ENCODE measurements at regions not wholly inside any gene's neighbourhood (a gene's known extent, or its start where the extent isn't known, plus 50 kb on each side); places are given as distances from the start of the nearest gene placed in this dataset.

DNA sequence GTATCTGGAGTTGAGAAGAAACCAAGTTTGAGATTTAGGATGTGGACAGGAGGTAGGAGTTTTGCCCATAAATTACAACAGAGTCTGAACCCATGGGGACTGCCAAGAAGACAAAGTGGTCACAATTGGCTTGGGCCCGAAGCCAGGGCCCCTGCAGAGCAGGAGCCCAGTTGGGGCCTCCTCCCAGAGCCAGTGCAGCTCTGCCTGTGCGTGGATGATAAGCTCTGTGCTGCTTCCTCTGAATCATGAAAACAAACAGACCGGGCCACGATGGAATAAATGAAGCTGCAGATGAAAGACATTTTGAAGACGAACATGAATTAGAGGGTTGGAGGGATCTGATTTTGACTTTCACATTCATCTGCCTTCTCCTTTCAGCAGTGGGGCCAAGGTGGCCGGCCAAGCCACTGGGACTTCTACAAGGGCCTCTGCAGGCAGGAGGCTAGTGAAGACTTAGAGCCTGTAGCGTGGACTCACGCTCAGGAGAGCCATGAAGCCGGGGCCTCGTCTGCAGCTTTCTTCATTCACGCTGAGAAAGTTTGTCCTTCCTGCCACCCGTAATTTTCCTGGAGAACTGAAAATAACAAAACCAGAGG lies 156.8 kb upstream of the LYZL1 start:
- DNase-seq: peak; percentile 91

DNA sequence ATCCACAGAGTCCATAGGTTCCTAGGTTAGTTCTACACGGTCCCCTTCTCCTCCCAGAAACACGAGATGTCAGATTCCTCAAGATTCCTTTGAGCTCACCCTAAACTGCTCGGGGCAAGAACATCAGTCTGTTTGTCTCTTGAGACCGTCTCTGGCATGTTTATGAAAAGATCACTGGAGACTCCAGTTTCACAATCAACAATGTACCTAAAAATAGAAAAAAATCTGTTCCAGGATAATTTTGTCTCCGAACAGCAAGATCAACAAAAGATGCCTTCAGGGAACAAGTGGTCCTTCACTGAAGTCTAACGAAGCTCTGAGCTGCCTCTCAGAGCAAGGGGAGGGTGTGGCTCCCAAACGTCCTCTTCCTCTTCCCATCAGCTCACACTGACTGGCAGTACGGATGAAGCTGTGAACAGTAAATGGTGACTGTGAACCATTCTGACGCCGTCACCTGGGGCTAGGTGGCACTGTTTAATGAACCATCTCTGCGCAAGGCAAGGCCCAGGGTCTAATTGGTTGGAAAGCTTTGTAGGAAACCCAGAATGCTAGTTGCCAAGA lies 156.2 kb upstream of the LYZL1 start:
- DNase-seq: peak; percentile 22

DNA sequence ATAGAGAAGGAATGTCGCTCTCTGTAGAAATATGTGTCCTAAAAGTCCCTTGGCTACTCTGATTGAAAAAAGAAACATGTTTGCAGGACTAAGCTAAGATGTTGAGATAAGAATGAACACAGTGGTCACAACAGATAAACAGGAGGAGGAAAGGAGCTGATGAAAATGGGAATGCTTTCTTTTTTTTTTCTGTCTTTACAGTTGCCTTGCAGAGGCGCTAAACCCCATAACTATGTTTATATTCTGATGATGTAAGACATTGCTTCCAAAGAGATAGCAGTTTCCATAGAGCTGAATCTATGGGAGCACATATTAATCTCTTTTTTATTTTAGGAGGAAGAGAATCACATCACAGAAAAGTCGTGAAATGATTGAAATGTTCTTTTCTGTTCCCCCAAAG lies 153.5 kb upstream of the LYZL1 start:
- DNase-seq: no peak

DNA sequence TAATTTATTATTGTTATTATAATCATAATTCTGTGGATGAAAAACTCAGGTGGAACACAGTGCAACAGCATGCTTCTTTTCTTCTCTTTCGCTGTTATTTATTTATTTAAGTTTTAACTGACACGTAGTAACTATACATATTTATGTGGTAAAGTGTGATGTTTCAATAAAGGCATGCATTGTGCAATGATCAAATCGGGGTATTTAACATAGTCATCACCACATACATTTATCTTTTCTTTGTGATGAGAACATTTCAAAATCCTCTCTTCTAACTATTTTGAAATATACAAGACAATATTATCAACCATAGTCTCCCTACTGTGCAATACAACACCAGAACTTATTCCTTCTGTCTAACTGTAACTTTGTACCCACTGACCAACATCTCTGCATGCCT lies 152.5 kb upstream of the LYZL1 start:
- DNase-seq: peak; percentile 43

DNA sequence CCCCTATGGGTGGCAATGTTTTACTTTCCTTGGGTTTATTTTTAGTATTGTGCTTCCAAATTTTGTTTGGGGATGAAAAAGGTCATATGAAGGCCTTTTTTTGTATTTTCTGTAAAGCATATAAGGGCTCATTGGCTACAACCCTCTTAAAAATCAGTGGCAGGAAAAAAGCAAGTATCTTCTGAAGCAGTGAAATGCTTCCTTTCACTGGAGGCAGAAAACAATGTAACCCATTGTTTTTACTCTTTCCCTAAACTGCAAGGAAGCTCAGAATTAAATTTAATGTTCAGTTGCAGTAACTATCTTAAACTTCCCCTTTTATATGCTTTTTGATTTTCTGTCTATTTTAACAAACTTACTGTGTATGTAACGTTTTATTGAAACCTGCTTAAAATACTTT lies 148.7 kb upstream of the LYZL1 start:
- no peak for DNase-seq

DNA sequence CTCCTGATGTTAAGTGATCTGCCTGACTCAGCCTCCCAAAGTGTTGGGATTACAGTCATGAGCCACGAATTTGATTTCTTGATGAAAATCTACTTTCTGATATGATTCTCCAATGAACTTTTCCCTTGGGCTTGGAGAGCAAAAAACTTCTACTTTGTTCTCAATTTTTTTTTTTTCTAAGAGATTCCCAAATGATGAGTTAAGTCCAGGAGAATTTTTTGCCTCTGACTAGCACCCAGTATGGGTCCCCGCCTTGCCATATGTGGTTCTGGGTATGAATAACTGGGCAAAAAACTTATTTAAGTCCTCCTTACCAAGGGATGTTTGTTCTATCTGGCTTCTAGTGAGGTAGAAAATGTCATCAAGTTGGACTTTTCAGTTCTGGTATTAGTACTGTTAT lies 147.9 kb upstream of the LYZL1 start:
- no peak for DNase-seq

DNA sequence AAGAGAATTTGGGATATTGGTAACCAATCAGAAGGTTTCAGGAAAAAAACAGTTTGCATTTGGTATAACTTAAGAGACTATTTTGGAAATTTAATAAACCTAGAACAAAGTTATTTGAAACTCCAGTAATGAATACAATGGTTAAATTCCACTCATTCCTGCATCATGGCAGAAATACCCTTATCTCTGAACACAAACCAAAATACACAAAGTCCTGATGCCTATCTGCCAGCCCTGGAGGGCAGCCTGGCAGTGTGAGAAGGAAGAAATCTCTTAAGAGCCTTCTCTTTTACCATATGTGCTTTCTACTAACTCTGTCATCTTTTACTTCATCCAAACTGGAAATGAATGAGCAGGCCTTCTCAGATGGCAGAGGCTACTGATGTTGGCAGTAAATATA lies 147.1 kb upstream of the LYZL1 start:
- peak; percentile 27 for DNase-seq

DNA sequence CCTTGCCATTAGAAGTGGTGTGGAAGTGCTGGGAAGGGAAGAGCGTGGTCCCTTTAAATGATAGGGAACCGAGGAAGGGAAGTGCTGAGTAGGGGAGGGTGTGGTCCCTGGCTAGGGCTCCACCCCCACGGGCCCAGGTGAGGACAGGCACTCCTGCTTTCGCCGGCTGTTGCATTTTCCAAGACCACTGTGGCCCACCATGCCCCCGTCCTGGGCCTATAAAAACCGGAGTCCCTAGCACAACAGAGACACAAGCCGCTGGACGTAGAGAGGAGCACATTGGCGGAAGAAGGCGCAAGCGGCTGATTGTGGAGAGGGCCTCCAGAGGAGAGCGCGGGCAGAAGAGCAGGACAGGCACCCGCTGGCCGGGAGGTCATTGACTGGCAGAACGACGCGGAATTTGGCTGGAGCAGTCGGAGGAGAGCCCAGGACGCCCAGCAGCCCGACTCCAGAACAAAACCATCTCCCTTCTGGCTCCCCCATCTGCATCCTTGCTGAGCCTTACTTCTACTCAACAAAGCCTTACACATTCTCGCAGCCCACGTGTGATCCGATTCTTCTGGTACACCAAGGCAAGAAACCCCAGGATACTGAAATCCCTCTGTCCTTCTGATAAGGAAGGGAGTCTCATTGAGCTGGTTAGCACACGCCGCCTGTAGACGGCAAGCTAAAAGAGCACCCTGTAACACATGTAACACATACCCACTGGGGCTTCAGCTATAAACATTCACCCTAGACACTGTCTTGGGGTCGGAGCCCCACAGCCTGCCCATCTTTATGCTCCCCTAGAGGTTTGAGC lies 146.2 kb upstream of the LYZL1 start:
- peak; percentile 44 for DNase-seq

DNA sequence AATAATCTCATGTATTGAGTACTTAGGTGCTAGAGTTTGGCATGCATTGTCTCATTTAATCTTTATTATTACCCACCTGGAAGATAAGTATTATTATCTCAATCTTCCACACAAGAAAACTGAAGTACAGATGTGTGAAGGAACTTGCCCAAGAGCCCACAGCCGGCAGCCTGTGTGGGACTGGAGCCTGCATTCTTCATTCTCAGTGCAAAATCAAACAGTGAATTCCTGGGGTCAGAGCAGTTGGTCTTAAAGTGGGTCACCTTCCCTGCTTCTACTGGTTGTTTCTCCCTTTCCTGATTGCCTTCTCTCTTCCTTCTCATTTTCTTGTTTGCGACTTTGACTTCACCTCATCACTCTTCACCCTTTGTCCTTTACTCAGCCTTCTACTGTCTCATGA lies 144.7 kb upstream of the LYZL1 start:
- no peak for DNase-seq

DNA sequence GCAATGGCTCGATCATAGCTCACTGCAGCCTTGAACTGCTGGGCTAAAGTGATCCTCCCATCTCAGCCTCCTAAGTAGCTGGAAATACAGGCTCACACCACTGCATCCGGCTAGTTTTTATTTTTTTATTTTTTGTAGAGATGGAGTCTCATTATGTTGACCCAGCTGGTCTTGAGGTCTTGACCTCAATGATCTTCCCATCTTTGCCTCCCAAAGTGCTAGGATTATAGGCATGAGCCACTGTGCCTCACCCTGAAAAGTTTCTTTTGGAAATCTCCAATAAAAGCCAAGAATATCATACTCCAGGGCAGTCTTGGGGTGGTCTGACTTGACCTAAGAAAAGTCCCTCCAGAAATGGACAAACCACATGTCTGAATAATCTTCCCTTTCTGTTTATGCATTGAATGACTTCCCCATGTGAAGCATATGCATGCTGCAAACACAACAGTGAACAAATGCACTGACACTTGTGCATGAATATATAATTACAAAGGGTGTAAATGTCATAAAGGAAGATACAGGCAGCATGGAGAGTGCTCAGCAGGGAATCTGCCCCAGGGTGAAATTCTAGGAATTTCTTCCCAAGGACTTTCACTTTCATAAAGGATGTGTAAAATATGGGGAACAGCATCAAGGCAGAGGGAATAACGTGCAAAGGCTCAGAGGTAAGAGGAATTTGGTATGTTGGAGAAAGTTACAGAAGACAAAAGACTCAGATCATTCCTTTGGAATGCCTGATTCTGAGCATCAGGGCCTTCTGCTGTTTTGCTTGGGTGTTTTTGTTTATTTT lies 142.4 kb upstream of the LYZL1 start:
- DNase-seq: no peak

DNA sequence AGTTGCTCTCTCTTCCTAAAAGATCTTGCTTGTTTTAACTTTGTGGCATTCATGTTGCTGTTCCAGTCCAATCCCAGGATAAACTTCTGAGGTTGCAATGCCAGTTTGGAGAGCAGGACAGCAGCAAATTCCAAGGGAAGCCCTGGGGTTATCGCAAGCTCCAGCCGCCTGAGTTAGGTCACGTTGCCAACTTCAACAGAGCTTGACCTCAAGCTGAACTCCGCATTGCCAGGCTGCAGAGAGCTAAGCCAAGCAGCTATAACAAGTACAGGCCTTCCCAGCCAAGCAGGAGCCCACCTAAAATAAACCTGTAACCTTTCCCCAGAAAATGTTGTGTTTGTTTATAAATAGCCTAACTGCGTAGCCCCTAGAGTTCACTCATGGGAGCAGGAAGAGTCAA lies 138.9 kb upstream of the LYZL1 start:
- no peak for DNase-seq

DNA sequence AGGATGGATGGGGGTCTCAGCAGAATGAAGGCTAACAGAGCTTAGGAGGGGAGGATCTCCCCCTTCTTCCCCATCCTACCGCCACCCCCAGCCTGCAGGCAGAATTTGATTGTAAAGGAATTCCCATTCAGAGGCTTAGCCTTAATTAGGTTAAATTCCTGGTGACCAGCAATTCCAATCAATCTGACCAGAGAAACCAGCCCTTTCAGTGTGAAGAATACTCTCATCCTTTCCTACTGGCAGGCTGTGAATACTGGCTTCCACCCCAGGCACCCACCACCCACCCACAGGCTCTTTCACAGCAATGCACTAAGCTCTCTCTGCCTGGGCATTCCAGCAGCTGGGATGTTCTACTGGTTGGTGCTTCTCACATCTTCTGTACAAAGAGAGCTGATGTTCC lies 137.9 kb upstream of the LYZL1 start:
- no peak for DNase-seq

DNA sequence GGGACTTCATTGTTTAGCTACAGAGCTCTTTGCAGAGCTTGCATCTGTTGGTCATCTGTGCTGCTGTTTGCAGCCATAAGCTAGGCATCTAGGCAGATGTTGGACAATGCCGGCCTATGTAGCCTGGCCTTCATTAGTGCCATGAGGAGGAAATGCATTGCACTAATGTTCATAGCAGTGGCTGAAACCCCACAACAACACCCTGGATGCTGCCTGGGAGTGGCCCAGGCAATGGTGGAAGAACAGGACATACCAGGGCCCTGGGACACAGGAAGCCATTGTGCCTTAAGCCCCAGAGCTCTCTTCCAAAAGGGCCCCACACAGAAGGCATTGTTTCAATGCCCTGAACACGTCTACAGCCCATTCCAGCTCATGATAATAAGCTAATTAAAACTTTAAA lies 131.5 kb upstream of the LYZL1 start:
- no peak for DNase-seq

DNA sequence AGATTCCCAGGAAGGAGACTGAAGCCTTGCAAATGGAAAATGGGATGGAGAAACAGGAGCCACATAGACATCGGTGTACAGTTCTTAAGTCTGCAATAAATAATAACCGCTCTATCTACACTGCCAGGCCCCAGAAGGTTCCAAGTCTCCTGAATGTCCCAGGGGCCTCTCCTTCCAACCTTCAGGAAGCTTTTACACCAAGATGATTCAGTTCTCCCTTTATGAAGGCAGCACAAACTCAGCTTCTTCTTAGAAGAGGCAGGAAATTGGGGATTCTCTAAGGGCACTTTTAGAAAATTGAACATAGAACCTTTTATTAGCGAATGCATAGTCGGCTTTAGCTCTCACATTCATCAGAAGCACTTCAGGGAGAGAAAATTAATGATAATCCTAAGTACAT lies 130.8 kb upstream of the LYZL1 start:
- DNase-seq: no peak

DNA sequence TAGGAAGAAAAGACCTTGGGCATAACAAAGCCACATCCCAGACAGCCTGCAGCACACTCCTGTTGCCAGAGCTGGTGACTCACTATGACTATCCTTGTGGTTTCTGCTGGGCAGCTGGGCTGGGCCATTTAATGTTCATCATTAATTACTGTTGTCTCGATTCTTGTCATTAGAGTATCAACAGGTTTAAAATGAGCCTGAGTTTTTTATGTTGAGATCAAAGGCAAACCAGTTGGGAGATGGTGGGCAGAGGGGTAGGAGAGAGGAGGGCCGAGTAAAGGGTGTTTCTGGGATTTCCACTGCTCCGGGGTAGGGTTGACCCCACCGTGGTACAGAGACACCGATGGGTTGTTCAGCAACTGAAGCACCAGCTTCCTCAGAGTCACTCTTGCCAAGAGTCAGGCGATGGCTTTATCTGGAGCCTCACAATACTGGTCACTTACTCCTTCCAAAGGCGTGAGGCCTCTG lies 128.7 kb upstream of the LYZL1 start:
- no peak for DNase-seq

DNA sequence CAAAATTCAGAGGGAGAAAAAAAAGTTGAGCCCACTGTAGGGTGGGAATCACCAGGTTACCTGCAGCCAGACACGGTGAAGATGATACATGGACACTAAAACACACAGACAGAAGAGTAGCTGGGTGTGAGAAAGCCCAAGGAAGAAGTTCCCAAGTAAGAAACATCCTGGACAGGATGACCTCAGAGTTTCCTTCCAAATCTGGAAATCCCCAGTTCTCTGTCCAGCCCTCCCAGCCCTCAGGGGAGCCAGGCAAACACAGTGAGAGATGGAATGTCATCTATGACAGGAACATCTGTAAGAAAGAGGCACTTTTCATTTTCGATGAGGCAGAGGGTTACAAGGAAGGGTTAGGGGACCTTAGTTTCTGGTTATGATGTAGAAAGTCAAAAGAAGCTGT lies 125.1 kb upstream of the LYZL1 start:
- no peak for DNase-seq

DNA sequence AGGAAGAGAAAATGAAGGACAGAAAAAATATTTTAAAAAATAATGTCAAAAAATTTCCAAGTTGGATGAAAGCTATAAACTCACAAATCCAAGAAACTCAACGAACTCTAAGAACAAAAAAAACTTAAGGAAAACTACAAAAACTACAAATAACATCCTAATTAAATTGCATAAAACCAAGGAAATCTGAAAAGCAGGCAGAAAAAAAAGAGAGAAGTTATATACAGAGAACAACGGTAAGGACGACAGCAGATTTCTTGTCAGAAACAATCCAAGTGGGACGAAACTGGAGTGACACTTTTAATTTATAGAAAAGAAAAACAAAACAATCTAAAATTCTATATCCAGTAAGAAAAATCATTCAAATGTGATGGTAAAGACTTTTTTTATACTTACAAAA lies 122.2 kb upstream of the LYZL1 start:
- no peak for DNase-seq

DNA sequence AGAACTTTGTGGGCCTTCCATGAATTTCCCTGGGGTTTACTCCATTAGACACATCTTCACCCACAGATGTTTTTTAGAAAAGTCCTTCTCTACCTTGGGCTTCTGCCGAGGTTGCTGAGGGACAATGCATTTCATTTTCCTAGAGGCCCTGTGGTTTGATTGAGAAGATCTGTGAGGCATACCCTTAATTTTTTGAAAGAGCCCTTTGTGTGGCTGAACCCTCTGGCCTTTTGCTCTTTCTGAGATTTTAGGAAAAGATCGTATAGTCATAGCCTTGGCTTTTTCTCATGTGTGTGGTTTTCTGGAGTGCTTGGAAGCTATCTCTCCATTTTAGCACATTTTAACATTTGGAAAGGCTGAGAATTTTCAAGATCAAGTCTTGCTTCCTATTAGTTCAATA lies 119.8 kb upstream of the LYZL1 start:
- DNase-seq: no peak

DNA sequence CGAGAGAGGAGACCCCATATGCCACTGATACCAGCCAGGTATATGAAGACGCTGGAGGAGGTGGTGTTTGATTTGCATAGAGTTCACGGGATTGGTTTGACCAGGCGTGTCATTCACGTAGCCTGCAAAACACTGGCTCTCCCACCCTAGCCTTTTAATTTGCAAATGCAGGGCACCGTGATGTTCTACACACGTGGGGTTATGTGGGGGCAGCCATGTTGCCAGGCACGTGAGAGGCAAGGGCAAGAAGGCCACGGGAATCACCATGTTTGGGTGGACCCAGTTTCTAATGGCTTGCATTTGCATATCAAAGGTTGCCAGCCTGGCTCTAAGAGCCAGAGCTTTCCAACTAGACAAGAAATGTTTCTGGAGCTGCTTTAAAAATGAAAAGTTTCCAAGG lies 117.2 kb upstream of the LYZL1 start:
- DNase-seq: no peak

DNA sequence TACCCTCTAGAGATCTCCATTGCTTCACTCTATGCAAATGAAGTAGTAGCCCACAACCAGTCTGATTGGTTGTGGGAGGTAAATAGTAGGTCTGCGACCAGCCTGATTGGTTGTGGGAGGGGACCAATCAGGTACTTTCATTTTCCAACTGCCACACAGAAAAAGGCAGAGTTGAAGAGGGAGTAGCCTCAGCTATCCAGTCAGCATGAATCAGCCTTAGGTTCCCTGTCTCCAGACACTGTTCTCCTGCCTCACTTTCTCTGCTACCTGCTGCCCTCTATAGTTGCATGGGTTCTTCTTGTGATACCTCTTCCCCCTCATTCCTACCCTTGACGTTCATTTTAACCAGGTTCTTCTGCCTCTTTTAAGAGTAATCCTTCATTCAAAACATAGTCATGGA lies 114.5 kb upstream of the LYZL1 start:
- no peak for DNase-seq

DNA sequence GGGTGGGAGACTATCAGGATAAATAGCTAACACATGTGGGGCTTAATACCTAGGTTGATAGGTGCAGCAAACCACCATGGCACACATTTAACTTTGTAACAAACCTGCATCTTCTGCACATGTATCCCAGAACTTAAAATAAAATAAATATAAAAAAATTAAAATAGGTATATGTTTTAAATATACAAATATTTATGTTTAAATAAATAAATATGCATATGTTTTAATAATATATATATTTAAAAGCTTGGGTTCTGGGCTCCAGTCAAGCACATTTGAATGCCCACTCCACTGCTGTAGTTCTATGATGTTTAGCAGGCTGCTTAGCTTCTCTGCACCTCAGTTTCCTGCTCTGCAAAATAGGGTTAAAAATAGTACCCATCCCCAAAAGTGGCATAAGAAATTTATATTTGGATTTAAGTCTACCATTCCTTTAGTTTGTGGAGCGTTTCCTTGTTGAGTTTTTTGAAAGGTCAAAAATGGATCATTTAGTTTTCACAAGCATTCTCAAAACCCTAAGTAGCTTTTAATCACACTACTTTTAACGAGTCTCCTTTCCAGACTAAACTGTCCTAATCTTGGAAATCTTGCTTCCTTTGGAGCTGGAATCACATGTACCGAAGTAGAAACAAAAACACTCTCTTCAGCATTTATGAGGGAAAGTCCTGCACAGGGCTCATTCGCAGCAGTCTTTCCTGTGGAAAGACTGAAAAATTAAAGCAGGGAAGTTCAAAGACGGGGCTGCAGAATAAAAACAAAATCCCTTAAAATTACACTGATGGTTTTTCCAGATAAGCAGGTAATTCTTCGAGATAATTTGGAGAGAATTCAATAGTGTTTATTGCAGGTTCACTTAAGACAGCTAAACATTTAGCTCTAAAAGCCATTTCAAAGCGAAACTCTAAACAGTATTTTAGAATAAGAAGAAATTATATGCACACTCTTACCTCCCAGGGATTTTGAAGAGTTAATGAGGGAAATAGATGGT lies 111.7 kb upstream of the LYZL1 start:
- no peak for DNase-seq

DNA sequence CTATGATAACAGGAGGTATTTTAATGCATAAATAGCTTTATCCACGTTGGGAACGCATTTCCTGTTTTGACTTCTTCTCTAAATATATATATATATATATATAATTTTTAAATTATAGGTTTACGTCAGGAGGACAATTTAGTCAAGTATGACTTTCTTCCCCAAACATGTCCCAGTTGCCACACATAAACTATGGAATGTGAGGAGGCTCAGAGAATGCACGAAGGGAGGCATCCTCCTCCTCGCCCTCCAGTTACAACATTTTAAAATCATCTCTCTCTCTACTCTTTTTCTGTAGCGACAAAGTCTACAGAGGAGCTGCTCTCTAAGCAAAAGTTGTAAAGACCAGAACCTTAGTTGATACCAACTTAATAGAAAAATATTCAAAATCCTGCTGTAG lies 106.9 kb upstream of the LYZL1 start:
- DNase-seq: no peak
